Lung (tissue), 11 donors: ENCODE measurements at regions not wholly inside any gene's neighbourhood (a gene's known extent, or its start where the extent isn't known, plus 50 kb on each side); places are given as distances from the start of the nearest gene placed in this dataset.

ENCODE experiments used
- ATAC-seq: fragments of 200-7000 bp; cut with Tn5 transposase; one replicate; pipeline ENCODE4 v1.9.1; 2020; ENCODE audit warnings: moderate number of reproducible peaks; ENCODE audit not compliant: insufficient read depth, low FRiP score
- DNase-seq, 3 donors: peaks; one replicate each; pipeline ENCODE4 v3.0.0-alpha.2; 2013 to 2017
- H3K27ac ChIP-seq, 2 donors: one replicate each; pipeline ENCODE4 v1.5.1; 2013; ENCODE audit warnings: mild to moderate bottlenecking in 2 of 2, moderate library complexity in 2 of 2, control low read depth in 1 of 2, inconsistent platforms in 1 of 2, low read depth in 1 of 2, low read length in 1 of 2
- H3K27me3 ChIP-seq, 3 donors: one replicate each; pipeline ENCODE4 v1.5.1; 2013; ENCODE audit warnings: low read length in 2 of 3; ENCODE audit not compliant: control insufficient read depth in 3 of 3, insufficient read depth in 3 of 3
- H3K36me3 ChIP-seq, 4 donors: one replicate each; pipeline ENCODE4 v1.5.1; 2013; ENCODE audit warnings: low read length in 4 of 4, mild to moderate bottlenecking in 1 of 4, moderate library complexity in 1 of 4; ENCODE audit not compliant: control insufficient read depth in 4 of 4, insufficient read depth in 4 of 4
- H3K4me1 ChIP-seq, 5 donors: one replicate each; pipeline ENCODE4 v1.5.1; 2013; ENCODE audit warnings: low read length in 5 of 5, mild to moderate bottlenecking in 2 of 5, moderate library complexity in 1 of 5; ENCODE audit not compliant: control insufficient read depth in 5 of 5, insufficient read depth in 5 of 5
- H3K4me3 ChIP-seq: one replicate; pipeline ENCODE4 v1.5.1; 2013; ENCODE audit warnings: mild to moderate bottlenecking, control low read depth, moderate library complexity
- H3K9ac ChIP-seq, 2 donors: one replicate each; pipeline ENCODE4 v1.5.1; 2013; ENCODE audit warnings: low read length in 2 of 2, control low read depth in 1 of 2; ENCODE audit not compliant: insufficient read depth in 1 of 2
- H3K9me3 ChIP-seq, 4 donors: one replicate each; pipeline ENCODE4 v1.5.1; 2013; ENCODE audit warnings: low read length in 3 of 4, mild to moderate bottlenecking in 1 of 4, moderate library complexity in 1 of 4; ENCODE audit not compliant: control insufficient read depth in 4 of 4, insufficient read depth in 3 of 4
- WGBS, 2 donors: extraction: QIAGEN DNeasy Blood & Tissue Kit; methylation state at CpG; one replicate each; pipeline ENCODE4 v1.1.7; 2013; 5-methylcytosine and 5-hydroxymethylcytosine counted together
- TF ChIP-seq, protein P1 (sequence below): IDR thresholded peaks from 2 replicates; pipeline ENCODE4 v1.5.1; 2012; ENCODE audit warnings: mild to moderate bottlenecking; ENCODE audit errors: control extremely low read depth, extremely low read depth
- donor health status: control.
- donor health status: control.
- donor health status: Bipolar disorder and iron deficiency.
- donor health status: healthy.
- donor health status: DM: yes; HTN: yes; CAD: no.

DNA sequence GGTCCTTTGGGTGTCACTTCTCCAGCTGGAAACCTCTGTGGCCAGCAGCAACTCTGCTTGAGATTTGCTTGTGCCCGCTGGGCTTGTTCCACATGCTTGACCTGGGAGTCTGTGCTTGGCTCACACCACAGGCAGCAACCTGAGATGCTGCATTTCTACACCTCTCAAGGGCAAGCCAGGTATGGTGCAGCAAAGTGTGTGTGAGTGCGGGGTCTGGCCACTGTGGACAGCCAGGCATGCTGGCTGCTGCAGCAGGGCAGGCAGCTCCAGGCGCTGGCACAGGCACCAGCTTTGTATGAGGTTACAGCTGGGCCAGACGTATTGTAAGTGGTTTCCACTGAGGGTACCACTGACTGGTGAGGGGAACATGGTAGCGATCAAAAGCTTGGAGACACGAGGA lies 242.0 kb downstream of the PTGER3 start:
- DNase-seq (no peak), ATAC-seq (no peak)

GRCh38 chr1:70807088-70807664 lies 240.4 kb downstream of the PTGER3 start:
- H3K36me3 ChIP-seq, result no peaks in the 10 kb centered on the region
- ATAC-seq (no peak), DNase-seq (no peak)
- H3K27me3 ChIP-seq, result no peaks in the 10 kb centered on the region
- H3K4me3 ChIP-seq, result no peak overlapping the region
- WGBS, 2 donors, result 69 to 72% methylated on average over 3 of the region's 3 CpGs
- H3K27ac ChIP-seq, result no peak overlapping the region
- no peak overlapping the region for H3K9ac ChIP-seq
- H3K9me3 ChIP-seq, result peaks cover 0 to 3% (median 0%) of the 10 kb centered on the region in 4 donors
- H3K4me1 ChIP-seq, result no peaks in the 10 kb centered on the region
- TF ChIP-seq, protein P1, sequence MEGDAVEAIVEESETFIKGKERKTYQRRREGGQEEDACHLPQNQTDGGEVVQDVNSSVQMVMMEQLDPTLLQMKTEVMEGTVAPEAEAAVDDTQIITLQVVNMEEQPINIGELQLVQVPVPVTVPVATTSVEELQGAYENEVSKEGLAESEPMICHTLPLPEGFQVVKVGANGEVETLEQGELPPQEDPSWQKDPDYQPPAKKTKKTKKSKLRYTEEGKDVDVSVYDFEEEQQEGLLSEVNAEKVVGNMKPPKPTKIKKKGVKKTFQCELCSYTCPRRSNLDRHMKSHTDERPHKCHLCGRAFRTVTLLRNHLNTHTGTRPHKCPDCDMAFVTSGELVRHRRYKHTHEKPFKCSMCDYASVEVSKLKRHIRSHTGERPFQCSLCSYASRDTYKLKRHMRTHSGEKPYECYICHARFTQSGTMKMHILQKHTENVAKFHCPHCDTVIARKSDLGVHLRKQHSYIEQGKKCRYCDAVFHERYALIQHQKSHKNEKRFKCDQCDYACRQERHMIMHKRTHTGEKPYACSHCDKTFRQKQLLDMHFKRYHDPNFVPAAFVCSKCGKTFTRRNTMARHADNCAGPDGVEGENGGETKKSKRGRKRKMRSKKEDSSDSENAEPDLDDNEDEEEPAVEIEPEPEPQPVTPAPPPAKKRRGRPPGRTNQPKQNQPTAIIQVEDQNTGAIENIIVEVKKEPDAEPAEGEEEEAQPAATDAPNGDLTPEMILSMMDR, result no peak

More for the DNA sequence above, 242.0 kb downstream of the PTGER3 start:
- Histone ChIP-seq H3K9me3 (peaks cover 0 to 3% (median 0%) of the 10 kb centered on the region in 4 donors), H3K4me1 (no peaks in the 10 kb centered on the region), H3K36me3 (no peaks in the 10 kb centered on the region), H3K27me3 (no peaks in the 10 kb centered on the region), H3K27ac (no peak overlapping the region), H3K9ac (no peak overlapping the region), H3K4me3 (no peak overlapping the region)
- 83 to 95% methylated on average over 6 of the region's 6 CpGs for WGBS, 2 donors
- TF ChIP-seq, protein P1, result no peak

GRCh38 chr1:70809069-70809468 lies 238.5 kb downstream of the PTGER3 start:
- DNase-seq (no peak), ATAC-seq (no peak)
- TF ChIP-seq, protein P1, result no peak
- H3K4me3 ChIP-seq, result no peak overlapping the region
- H3K9ac ChIP-seq, result no peak overlapping the region
- no peaks in the 10 kb centered on the region for H3K27me3 ChIP-seq
- H3K4me1 ChIP-seq, result no peaks in the 10 kb centered on the region
- H3K27ac ChIP-seq, result no peak overlapping the region
- 83 to 85% methylated on average over 2 of the region's 2 CpGs for WGBS, 2 donors
- H3K9me3 ChIP-seq, result no peaks in the 10 kb centered on the region
- no peaks in the 10 kb centered on the region for H3K36me3 ChIP-seq

DNA sequence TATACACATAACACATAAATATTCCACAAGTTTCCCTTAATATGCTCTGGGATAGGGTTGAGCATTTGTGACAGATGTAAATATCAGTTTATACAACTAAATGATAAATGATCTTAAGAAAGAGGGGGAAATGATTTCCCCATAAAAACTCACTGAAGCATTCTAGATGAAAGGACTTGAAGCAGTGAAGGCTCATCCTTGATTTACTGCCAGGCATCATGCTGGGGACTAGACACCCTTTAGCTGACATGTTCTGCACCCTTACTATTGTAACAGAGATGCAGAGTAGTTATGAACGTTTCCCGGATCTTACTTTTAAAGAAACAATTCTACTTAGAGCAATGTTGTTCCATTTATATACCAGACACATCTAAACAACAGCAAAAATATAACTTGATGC lies 235.8 kb downstream of the PTGER3 start:
- TF ChIP-seq, protein P1, result no peak
- Histone ChIP-seq H3K27me3 (no peaks in the 10 kb centered on the region), H3K4me3 (no peak overlapping the region), H3K4me1 (no peaks in the 10 kb centered on the region), H3K27ac (no peak overlapping the region), H3K36me3 (no peaks in the 10 kb centered on the region), H3K9ac (no peak overlapping the region), H3K9me3 (no peaks in the 10 kb centered on the region)
- 84% methylated on average over 2 of the region's 2 CpGs for WGBS, 2 donors
- no peak for ATAC-seq
- DNase-seq, result no peak
